A673 (cell line): ENCODE measurements at regions not wholly inside any gene's neighbourhood (a gene's known extent, or its start where the extent isn't known, plus 50 kb on each side); places are given as distances from the start of the nearest gene placed in this dataset.

Experiments
- CTCF ChIP-seq: fragments of 300-800, 200-600 bp; sonication (generic); conservative IDR thresholded peaks from 2 replicates; pipeline ENCODE4 v1.5.1; 2017; ENCODE audit warnings: low read depth, mild to moderate bottlenecking, antibody characterized with exemption, low read length, moderate library complexity, mixed read lengths
- EZH2 ChIP-seq: fragments of 200-600 bp; sonication (generic); IDR thresholded peaks from 2 replicates; pipeline ENCODE4 v1.6.1; 2017; ENCODE audit warnings: borderline replicate concordance, low read depth, mild to moderate bottlenecking, mixed read lengths, antibody characterized with exemption, low read length; ENCODE audit not compliant: poor library complexity, severe bottlenecking

GRCh38 chr18:24678107-24678506 is 217.7 kb downstream of the HRH4 start:
- TF ChIP-seq CTCF (no peak), EZH2 (no peak)
